Cardiac fibroblast (primary cell): ENCODE measurements at regions not wholly inside any gene's neighbourhood (a gene's known extent, or its start where the extent isn't known, plus 50 kb on each side); places are given as distances from the start of the nearest gene placed in this dataset.

Experiments used
- DNase-seq, 2 donors: peaks; one replicate each; pipeline versions ENCODE4 v3.0.0 to v3.0.0-alpha.2; 2010; ENCODE audit warnings: low read depth in 2 of 2
- H3K4me3 ChIP-seq, 2 donors: replicated peaks in 1 of 2; 1 replicate in 1 of 2; 2 replicates in 1 of 2; pipeline ENCODE4 v1.5.1; 2011; ENCODE audit warnings: low read depth in 2 of 2, low read length in 2 of 2, mild to moderate bottlenecking in 2 of 2, moderate library complexity in 1 of 2
- TF ChIP-seq, protein P1 (sequence below): IDR thresholded peaks from one replicate; pipeline ENCODE4 v1.5.1; 2011; ENCODE audit warnings: low read depth, mild to moderate bottlenecking, low read length, inconsistent platforms

DNA sequence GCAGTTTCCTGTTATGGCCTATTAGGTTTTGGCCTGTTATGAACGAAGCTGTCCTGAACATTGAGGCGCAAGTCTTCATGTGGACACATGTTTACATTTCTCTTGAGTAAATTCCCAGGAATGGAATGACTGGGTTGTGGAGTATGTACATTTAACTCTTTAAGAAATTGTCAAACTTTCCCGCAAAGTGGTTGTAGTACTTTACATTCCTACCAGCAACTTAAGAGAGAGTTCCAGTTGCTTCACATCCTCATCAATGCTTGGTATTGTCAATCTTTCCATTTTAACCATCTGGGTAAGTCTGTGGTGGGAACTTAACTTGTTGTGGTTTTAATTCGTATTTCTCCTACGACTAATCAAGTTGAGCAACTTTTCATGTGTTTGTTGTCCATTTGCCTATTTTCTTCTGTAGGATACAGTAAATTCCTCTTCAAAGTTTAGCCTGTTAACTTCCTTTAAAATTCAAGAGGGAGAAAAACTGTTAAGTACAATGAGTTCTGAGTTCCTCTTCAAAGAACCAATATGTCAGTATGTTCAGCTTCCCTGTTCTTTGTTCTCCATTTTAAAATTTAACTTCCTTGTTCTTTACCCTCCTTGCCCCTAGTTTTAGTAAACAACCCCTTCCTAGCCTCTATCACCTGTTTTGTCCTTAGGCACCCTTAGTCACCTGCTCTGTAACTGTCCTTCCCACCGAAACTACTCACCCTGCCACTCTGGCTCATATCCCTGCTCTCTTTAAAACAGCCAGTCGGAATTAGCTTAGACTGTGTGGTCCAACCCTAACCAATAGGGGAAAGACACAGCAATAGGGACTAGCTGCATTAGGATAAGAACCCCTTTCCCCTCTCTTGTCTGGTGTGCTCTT, 74.0 kb downstream of the FAM241B start:
- H3K4me3 ChIP-seq = no peak overlapping the region
- DNase-seq = peak; percentile 77 to 97
- TF ChIP-seq, protein P1, sequence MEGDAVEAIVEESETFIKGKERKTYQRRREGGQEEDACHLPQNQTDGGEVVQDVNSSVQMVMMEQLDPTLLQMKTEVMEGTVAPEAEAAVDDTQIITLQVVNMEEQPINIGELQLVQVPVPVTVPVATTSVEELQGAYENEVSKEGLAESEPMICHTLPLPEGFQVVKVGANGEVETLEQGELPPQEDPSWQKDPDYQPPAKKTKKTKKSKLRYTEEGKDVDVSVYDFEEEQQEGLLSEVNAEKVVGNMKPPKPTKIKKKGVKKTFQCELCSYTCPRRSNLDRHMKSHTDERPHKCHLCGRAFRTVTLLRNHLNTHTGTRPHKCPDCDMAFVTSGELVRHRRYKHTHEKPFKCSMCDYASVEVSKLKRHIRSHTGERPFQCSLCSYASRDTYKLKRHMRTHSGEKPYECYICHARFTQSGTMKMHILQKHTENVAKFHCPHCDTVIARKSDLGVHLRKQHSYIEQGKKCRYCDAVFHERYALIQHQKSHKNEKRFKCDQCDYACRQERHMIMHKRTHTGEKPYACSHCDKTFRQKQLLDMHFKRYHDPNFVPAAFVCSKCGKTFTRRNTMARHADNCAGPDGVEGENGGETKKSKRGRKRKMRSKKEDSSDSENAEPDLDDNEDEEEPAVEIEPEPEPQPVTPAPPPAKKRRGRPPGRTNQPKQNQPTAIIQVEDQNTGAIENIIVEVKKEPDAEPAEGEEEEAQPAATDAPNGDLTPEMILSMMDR = peak; percentile 13

GRCh38 chr10:69709366-69709941, 79.4 kb downstream of the FAM241B start:
- no peak for DNase-seq
- H3K4me3 ChIP-seq = no peak overlapping the region
- TF ChIP-seq, protein P1 = no peak

- no peak for DNase-seq
- H3K4me3 ChIP-seq = no peak overlapping the region
- TF ChIP-seq, protein P1 = no peak
Measured at GRCh38 chr10:69710008-69710888, 80.2 kb downstream of the FAM241B start.

DNA sequence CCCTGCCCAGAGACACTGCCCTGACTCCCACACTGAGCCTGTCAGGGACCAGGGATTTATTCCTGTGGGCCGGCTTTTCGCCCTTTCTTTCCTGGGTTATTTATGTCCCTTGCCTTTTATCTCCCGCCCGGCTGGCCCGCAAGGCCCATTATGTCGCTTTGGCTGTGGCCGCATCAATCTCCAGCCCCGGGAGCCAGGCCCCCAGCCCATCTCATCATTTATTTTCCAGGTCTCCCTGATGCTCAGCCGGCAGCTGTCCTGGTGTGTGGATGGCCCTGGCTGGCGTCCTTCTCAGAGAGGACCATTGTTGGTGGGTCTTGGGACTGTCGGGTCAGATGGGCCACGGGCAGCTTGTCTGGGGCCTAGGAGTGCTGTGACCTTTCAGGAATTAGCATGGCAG, 82.3 kb downstream of the FAM241B start:
- TF ChIP-seq, protein P1 = no peak
- no peak for DNase-seq
- no peak overlapping the region for H3K4me3 ChIP-seq

DNA sequence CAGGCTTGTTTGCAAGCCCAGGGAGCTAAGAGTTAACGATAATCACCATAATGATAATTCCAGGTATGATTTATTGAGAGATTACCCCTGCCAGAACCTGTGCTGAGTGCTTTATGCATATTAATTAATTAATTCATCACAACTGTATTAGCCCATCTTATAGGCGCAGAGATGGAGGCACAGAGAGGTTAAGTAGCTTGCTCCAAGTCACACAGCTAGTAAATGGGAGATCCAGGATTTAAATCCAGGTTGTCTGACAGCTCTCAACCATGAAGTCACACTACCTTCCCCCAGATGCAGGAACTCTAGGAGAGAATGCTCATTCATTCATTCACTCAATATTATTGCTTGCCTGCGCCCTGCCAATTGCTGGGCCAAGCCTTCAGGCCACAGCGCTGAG, 84.5 kb downstream of the FAM241B start:
- DNase-seq = no peak
- TF ChIP-seq, protein P1 = no peak
- no peak overlapping the region for H3K4me3 ChIP-seq

- no peak overlapping the region for H3K4me3 ChIP-seq
- DNase-seq = peak; percentile 57 to 85
- TF ChIP-seq, protein P1 = no peak
Measured at GRCh38 chr10:69715156-69715898, 85.3 kb downstream of the FAM241B start.
